Activated CD4-positive, alpha-beta T cell treated with anti-CD3 and anti-CD28 coated beads, Interleukin-2, amount 50 U/mL, for 48 hours (primary cell): ENCODE measurements at regions not wholly inside any gene's neighbourhood (a gene's known extent, or its start where the extent isn't known, plus 50 kb on each side); places are given as distances from the start of the nearest gene placed in this dataset.
"Not testable (repeated sequence)": the region's sequence is repeated elsewhere in the genome, so short reads cannot be mapped to it uniquely, and the experiment has no call there.

ENCODE experiments used
- DNase-seq, 2 experiments: peaks; one replicate each; pipeline ENCODE4 v3.0.0-alpha.2; 2020

GRCh38 chr1:213324859-213325258 lies 273.8 kb downstream of the RPS6KC1 start:
- DNase-seq, result no peak

DNA sequence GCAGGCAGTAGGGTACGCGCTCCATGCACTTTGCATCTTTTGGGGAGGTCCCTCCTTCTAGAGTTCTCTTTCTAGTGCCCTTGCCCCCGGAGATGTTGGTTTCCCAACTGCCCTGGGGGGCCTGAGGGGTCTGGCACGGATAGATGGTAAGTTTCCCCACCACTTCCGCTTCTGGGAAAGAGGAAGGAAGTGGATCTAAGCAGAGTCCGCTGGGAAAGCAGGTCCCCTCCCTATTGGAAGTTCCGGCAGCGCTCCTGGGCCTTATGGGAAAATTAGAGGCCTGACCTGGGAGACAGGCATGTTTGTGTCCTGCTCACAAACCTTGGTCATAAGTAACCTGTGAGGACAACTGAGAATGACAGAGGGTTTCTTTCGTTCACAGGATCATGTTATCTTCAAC lies 274.4 kb downstream of the RPS6KC1 start:
- DNase-seq, result no peak

GRCh38 chr1:213326281-213327016 lies 275.4 kb downstream of the RPS6KC1 start:
- DNase-seq, result no peak

- DNase-seq, result no peak
These were observed 276.1 kb downstream of the RPS6KC1 start for GRCh38 chr1:213327017-213327667.

DNA sequence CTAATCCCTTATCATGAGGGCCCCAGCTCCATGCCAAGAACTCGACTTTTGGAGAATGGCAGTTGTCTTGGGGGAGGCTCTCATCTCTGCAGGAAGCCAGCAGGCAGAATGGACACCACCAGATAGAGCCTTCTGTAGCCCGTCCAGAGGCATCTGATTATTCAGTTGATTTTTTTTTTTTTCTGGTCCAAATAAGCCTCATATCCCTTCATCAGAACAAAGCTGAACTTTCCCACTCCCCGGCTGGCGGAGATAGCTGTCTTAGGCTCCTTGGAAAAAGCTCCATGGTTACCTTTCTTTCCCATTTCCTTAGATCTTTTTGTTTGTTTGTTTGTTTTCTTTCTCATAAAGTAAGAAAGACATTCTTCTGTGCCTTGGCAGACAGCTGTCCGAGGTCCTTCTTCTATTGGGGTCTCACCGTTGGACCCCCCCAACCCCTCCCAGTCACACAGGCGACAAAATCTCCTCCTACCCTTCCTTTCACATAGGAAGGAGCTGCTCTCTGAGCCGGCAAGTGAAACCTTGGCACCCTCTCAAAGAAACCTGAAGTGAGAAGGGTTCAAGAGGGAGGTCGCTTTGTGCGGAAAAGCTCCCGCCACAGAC lies 278.5 kb downstream of the RPS6KC1 start:
- no peak for DNase-seq

GRCh38 chr1:213330281-213330680 lies 279.2 kb downstream of the RPS6KC1 start:
- no peak for DNase-seq

- DNase-seq, result no peak
These were observed 280.7 kb downstream of the RPS6KC1 start for GRCh38 chr1:213331631-213332175.

- no peak for DNase-seq
These were observed 281.4 kb downstream of the RPS6KC1 start for GRCh38 chr1:213332491-213332890.

GRCh38 chr1:213333121-213333520 lies 282.1 kb downstream of the RPS6KC1 start:
- DNase-seq, result no peak

DNA sequence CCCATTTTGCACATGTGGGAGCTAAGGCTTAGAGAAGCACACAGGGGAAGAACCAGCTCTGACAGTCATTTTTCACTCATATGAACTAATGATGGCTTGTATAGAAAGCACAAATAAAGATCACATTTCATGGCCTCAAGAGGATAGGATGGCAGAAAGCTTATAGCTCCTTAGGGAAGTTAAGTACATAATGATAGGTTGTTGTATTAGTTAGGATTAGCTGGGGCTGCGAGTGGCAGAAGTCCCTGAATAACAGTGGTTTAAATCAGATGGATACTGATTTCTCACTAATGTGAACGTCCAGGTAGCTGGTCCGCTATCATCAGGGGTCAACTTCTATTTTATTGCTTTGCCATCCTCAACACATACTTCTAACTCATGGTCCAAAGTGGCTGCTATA lies 284.0 kb downstream of the RPS6KC1 start:
- DNase-seq, result no peak

GRCh38 chr1:213337025-213337678 lies 286.1 kb downstream of the RPS6KC1 start:
- DNase-seq, result no peak

- no peak for DNase-seq
These were observed 289.6 kb downstream of the RPS6KC1 start for GRCh38 chr1:213340593-213340992.

GRCh38 chr1:213345621-213346020 lies 294.6 kb downstream of the RPS6KC1 start:
- no peak for DNase-seq

DNA sequence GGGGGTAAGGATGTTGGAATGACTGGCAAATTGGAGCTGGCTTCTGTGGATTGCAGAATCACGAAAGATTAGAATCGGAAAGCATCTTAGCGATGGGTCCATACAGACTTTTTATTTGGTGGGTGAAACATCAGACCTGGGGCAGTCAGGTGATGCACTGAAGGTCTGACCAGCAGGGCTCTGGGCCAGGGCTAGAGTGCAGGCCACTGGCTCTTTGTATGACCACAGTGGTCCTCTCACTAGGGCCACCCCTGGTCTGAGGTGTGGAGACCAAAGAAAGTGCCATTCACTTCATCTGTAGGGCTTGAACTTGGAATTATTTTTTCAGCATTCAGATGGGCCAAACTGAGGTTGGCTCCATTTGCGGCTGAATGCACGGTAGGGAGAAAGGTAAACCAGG lies 306.4 kb downstream of the RPS6KC1 start:
- DNase-seq, result no peak

GRCh38 chr1:213358368-213358767 lies 307.3 kb downstream of the RPS6KC1 start:
- not testable (repeated sequence) for DNase-seq

DNA sequence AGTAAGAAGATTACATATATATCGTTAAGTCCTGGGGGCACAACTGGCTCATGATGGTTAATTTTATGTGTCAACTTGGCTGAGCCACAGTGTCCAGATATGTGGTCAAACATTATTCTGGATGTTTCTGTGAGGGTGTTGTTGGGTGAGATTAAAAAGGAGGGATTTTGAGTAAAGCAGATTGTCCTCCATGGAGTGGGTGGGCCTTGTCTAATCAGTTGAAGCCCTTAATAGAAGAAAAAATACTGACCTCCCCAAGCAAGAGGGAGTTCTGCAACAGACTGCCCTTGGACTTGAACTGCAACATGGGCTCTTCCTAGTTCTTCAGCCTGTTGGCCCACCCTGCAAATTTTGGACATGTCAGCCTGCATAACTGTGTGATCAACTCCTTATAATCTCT lies 311.6 kb downstream of the RPS6KC1 start:
- no peak for DNase-seq

DNA sequence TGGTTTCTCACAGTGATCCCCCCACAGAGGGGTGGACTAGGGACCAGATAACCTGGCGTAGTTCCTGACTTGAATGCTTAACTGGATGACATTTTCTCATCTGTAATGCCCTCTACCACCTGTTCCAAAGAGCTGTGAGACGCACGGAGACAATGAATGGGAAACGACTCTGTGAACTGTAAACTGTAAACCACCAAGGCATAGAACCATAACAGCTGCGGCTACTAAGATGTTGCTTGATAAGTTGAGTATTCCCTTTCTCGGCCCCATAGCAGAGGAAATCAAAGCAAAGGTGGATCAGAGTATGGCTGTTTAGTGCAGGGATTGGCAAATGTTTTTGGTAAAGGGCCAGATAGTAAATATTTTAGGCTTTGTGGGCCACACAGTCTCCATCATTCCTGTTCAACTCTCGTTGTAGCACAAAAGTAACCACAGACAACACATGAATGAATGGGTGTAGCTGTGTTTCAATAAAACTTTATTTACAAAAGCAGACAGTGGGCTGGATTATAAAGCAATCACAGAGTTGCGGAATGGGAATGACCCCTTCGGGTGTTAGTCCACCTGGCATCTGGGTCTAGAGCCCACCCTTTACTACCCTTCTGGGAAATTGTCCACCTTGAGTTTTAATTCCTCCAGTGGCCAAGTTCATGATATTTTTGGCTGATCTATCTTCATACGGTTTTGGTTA lies 315.2 kb downstream of the RPS6KC1 start:
- no peak for DNase-seq

GRCh38 chr1:213369465-213369864 lies 318.4 kb downstream of the RPS6KC1 start:
- DNase-seq, result no peak

DNA sequence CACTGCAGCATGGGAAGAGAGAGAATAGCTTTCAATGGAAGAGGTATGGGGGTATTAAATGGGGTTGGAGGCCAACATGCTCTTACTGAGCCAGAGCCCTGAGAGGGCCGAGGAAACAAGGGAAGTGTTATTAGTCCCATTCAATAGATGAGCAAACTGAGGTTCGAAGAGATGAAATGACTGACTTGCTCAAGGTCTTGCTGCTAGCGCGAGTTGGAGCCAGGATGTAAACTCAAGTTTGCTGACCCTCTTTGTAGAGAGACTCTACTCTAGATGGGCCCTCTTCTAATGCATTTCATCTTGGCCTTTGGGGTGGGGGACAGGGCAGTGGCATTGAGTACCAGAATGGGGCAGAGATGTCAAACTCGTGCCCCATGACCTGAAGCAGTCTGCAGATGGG lies 319.5 kb downstream of the RPS6KC1 start:
- DNase-seq, result no peak

- no peak for DNase-seq
These were observed 320.4 kb downstream of the RPS6KC1 start for GRCh38 chr1:213371525-213371846.

DNA sequence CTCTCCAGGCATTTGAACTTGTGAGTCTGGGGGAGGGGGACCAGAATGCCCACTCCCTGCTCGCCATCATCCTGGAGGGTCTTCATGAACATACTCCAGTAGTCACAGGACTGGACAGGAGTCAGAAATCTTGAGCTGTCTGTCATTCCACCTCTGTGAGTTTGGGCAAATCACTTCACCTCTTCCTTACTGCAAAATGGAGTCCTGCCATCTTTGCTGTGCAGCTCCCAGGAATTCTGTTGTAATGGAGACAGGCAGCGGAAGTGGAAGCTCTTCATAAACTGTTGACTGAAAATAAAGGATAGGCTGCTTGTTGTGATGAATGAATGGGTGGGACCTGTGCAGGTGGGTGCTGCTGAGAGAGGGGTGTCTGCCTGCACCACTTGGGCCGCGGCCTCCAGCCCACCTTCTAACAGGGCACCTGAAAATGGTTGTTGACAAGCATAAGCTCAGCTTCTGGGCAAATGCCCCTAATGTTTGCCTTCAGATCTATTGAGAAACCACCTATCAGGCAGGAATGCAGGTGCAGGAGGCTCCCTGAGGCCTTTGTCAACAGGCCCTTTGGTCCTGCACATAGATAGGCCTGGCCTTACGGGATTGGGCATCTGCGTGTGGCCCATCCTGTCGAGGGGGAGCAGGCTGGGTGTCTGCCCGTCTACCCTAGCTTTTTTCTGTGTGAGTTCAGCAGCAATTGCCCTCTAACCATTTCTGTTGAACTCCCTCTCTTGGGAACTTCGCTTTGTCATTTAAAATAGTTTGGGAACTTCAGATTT lies 321.0 kb downstream of the RPS6KC1 start:
- no peak for DNase-seq

DNA sequence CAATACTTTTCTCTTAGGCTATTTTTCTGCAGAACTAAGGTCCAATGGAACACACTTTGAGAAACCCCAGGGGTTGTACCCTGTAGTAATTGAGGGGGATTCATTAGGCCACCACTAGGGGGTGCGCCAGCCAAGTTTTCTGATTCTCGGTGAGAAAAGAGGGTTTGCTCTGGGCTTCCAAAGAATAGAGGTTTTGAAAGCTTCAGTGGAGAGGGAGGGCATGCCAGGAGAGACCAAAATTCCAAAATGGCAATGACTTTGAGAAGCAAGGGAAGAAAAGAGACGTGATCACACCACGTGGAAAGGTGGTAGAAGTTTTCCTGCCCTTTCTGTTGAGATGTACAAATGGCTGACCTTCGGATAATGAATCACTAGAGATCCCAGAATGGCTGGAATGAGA lies 323.3 kb downstream of the RPS6KC1 start:
- peak; percentile 71 to 74 for DNase-seq
